ENCODE measurements at regions not wholly inside any gene's neighbourhood (a gene's known extent, or its start where the extent isn't known, plus 50 kb on each side); places are given as distances from the start of the nearest gene placed in this dataset.
"Not testable (repeated sequence)": the region's sequence is repeated elsewhere in the genome, so short reads cannot be mapped to it uniquely, and the experiment has no call there.

DNA sequence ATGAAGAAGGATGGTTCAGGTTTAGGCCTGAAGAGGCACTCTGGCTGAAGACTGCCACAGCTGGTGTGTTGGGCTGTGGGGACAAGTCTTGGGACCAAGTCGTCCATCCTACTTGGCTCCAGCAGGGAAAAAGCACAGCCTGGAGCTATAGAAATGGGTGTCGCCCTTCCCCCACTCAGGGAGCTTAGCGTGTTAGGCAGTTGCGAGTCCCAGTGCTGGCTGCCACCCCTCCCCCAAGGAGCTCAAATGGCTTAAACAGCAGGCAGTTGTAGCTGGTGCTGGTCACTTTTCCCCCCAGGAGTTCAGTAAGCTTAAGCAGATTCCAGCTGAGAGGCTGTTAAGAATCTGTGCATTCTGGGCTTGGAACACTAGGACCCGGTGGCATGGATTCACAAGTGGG, 319.5 kb upstream of the POF1B start:
- H3K4me1 ChIP-seq (ENCODE audit: insufficient read depth, low read length, poor library complexity, severe bottlenecking) = no peaks in the 10 kb centered on the region
- no peaks in the 10 kb centered on the region for H3K79me2 ChIP-seq (ENCODE audit: insufficient read depth, low read length)
- TF ChIP-seq EZH2phosphoT487 (IDR thresholded peaks at IDR 0.05; ENCODE audit: borderline replicate concordance) = no peak
- TF ChIP-seq, protein P1, sequence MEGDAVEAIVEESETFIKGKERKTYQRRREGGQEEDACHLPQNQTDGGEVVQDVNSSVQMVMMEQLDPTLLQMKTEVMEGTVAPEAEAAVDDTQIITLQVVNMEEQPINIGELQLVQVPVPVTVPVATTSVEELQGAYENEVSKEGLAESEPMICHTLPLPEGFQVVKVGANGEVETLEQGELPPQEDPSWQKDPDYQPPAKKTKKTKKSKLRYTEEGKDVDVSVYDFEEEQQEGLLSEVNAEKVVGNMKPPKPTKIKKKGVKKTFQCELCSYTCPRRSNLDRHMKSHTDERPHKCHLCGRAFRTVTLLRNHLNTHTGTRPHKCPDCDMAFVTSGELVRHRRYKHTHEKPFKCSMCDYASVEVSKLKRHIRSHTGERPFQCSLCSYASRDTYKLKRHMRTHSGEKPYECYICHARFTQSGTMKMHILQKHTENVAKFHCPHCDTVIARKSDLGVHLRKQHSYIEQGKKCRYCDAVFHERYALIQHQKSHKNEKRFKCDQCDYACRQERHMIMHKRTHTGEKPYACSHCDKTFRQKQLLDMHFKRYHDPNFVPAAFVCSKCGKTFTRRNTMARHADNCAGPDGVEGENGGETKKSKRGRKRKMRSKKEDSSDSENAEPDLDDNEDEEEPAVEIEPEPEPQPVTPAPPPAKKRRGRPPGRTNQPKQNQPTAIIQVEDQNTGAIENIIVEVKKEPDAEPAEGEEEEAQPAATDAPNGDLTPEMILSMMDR (conservative IDR thresholded peaks at IDR 0.05; ENCODE audit: low read length) = no peak
- H3F3A ChIP-seq (ENCODE audit: low read depth) = no peaks in the 10 kb centered on the region
- no peak overlapping the region for H3K9ac ChIP-seq (ENCODE audit: low read depth, low read length, poor library complexity, severe bottlenecking)
- H3K36me3 ChIP-seq (ENCODE audit: insufficient read depth, low read length) = no peaks in the 10 kb centered on the region
- no peak overlapping the region for H3K4me3 ChIP-seq (ENCODE audit: low read length, poor library complexity, severe bottlenecking)
- H3K9me2 ChIP-seq (replicated peaks; ENCODE audit: low read depth, low read length) = no peaks in the 10 kb centered on the region
- H3K27me3 ChIP-seq (ENCODE audit: insufficient read depth, low read length, poor library complexity, severe bottlenecking) = no peaks in the 10 kb centered on the region
- H3K9me3 ChIP-seq (ENCODE audit: insufficient read depth, low read depth, low read length) = no peaks in the 10 kb centered on the region
- no peak overlapping the region for H3K4me2 ChIP-seq (ENCODE audit: low read depth, low read length, poor library complexity, severe bottlenecking)
- no peak overlapping the region for H2AFZ ChIP-seq (ENCODE audit: low read length)
- H4K20me1 ChIP-seq (ENCODE audit: insufficient read depth, low read length, poor library complexity, severe bottlenecking) = no peaks in the 10 kb centered on the region

DNA sequence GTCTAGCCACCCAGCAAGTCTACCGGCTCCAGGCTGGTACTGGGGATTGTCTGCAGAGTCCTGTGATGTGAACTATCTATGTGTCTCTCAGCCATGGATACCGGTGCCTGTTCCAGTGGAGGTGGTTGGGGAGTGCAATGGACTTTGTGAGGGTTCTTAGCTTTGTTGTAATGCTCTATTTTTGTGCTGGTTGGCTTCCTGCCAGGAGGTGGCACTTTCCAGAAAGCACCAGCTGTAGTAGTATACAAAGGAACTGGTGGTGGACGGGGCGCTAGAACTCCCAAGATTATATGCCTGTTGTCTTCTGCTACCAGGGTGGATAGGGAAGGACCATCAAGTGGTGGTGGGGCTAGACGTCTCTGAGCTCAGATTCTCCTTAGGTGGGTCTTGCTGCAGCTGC, 306.4 kb upstream of the POF1B start:
- Histone ChIP-seq H3K9ac (ENCODE audit: low read depth, low read length, poor library complexity, severe bottlenecking) (no peak overlapping the region), H3K27me3 (ENCODE audit: insufficient read depth, low read length, poor library complexity, severe bottlenecking) (no peaks in the 10 kb centered on the region), H3K4me2 (ENCODE audit: low read depth, low read length, poor library complexity, severe bottlenecking) (no peak overlapping the region), H3K9me2 (replicated peaks; ENCODE audit: low read depth, low read length) (no peaks in the 10 kb centered on the region), H3K9me3 (ENCODE audit: insufficient read depth, low read depth, low read length) (no peaks in the 10 kb centered on the region), H3K36me3 (ENCODE audit: insufficient read depth, low read length) (no peaks in the 10 kb centered on the region), H4K20me1 (ENCODE audit: insufficient read depth, low read length, poor library complexity, severe bottlenecking) (no peaks in the 10 kb centered on the region), H3K79me2 (ENCODE audit: insufficient read depth, low read length) (no peaks in the 10 kb centered on the region), H3K4me3 (ENCODE audit: low read length, poor library complexity, severe bottlenecking) (no peak overlapping the region), H3K4me1 (ENCODE audit: insufficient read depth, low read length, poor library complexity, severe bottlenecking) (no peaks in the 10 kb centered on the region), H3F3A (ENCODE audit: low read depth) (no peaks in the 10 kb centered on the region), H2AFZ (ENCODE audit: low read length) (no peak overlapping the region)
- TF ChIP-seq, protein P1 (conservative IDR thresholded peaks at IDR 0.05; ENCODE audit: low read length) = no peak
- TF ChIP-seq EZH2phosphoT487 (IDR thresholded peaks at IDR 0.05; ENCODE audit: borderline replicate concordance) = no peak

DNA sequence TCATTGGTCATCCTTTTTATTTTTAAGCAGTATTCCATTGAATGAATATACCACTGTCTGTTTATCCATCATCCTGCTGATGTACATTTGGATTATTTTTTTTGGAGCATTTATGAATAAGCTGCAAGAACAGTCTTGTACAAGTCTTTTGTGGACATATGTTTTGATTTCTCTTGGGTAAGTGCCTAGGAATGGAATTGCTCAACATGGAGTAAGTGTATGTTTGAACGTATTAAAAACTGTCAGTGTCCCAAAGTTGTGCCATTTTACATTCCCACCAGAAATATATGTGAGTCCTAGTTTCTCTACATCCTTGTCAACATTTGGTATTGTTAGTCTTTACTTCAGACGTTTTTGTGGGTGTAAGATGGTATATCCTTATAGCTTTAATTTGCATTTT, 287.0 kb upstream of the POF1B start:
- no peaks in the 10 kb centered on the region for H3K9me3 ChIP-seq (ENCODE audit: insufficient read depth, low read depth, low read length)
- H4K20me1 ChIP-seq (ENCODE audit: insufficient read depth, low read length, poor library complexity, severe bottlenecking) = no peaks in the 10 kb centered on the region
- H3K27me3 ChIP-seq (ENCODE audit: insufficient read depth, low read length, poor library complexity, severe bottlenecking) = no peaks in the 10 kb centered on the region
- no peaks in the 10 kb centered on the region for H3K9me2 ChIP-seq (replicated peaks; ENCODE audit: low read depth, low read length)
- H3K4me1 ChIP-seq (ENCODE audit: insufficient read depth, low read length, poor library complexity, severe bottlenecking) = no peaks in the 10 kb centered on the region
- TF ChIP-seq, protein P1 (conservative IDR thresholded peaks at IDR 0.05; ENCODE audit: low read length) = no peak
- TF ChIP-seq EZH2phosphoT487 (IDR thresholded peaks at IDR 0.05; ENCODE audit: borderline replicate concordance) = no peak
- H3K9ac ChIP-seq (ENCODE audit: low read depth, low read length, poor library complexity, severe bottlenecking) = no peak overlapping the region
- H3K4me3 ChIP-seq (ENCODE audit: low read length, poor library complexity, severe bottlenecking) = no peak overlapping the region
- H3K36me3 ChIP-seq (ENCODE audit: insufficient read depth, low read length) = no peaks in the 10 kb centered on the region
- no peaks in the 10 kb centered on the region for H3K79me2 ChIP-seq (ENCODE audit: insufficient read depth, low read length)
- H3F3A ChIP-seq (ENCODE audit: low read depth) = no peaks in the 10 kb centered on the region
- H3K4me2 ChIP-seq (ENCODE audit: low read depth, low read length, poor library complexity, severe bottlenecking) = no peak overlapping the region
- H2AFZ ChIP-seq (ENCODE audit: low read length) = no peak overlapping the region

DNA sequence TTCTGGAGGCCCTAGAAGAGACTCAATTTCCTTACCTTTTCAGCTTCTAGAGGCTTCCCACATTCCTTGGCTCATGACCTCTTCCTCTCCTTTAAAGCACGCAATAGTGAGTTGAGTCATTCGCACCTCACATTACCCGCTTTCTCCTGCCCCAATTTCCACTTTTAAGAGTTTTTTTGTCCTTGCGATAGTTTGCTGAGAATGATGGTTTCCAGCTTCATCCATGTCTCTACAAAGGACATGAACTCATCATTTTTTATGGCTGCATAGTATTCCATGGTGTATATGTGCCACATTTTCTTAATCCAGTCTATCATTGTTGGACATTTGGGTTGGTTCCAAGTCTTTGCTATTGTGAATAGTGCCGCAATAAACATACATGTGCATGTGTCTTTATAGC, 284.5 kb upstream of the POF1B start:
- not testable (repeated sequence) for H3K27me3 ChIP-seq (ENCODE audit: insufficient read depth, low read length, poor library complexity, severe bottlenecking); H3K4me1 ChIP-seq (ENCODE audit: insufficient read depth, low read length, poor library complexity, severe bottlenecking); H3K4me3 ChIP-seq (ENCODE audit: low read length, poor library complexity, severe bottlenecking); H3K79me2 ChIP-seq (ENCODE audit: insufficient read depth, low read length); H3K36me3 ChIP-seq (ENCODE audit: insufficient read depth, low read length); H3K9ac ChIP-seq (ENCODE audit: low read depth, low read length, poor library complexity, severe bottlenecking); H3F3A ChIP-seq (ENCODE audit: low read depth); H4K20me1 ChIP-seq (ENCODE audit: insufficient read depth, low read length, poor library complexity, severe bottlenecking); H3K9me3 ChIP-seq (ENCODE audit: insufficient read depth, low read depth, low read length); H3K9me2 ChIP-seq (replicated peaks; ENCODE audit: low read depth, low read length); H2AFZ ChIP-seq (ENCODE audit: low read length); H3K4me2 ChIP-seq (ENCODE audit: low read depth, low read length, poor library complexity, severe bottlenecking)
